PC-3 (cell line): ENCODE measurements at regions not wholly inside any gene's neighbourhood (a gene's known extent, or its start where the extent isn't known, plus 50 kb on each side); places are given as distances from the start of the nearest gene placed in this dataset.

Experiments used
- CTCF ChIP-seq: fragments of 300-600 bp; sonication (generic); conservative IDR thresholded peaks from 2 replicates; pipeline ENCODE4 v1.5.1; 2017; ENCODE audit warnings: antibody characterized with exemption, low read depth, mild to moderate bottlenecking, low read length
- EZH2 ChIP-seq: fragments of 300-600 bp; sonication (generic); IDR thresholded peaks from one replicate; pipeline ENCODE4 v1.6.1; 2017; ENCODE audit warnings: antibody characterized with exemption, mild to moderate bottlenecking, low read length; ENCODE audit not compliant: unreplicated experiment

- TF ChIP-seq CTCF (no peak), EZH2 (no peak)
These were observed 642.4 kb downstream of the TNS3 start for GRCh38 chr7:46939558-46939957.
